GM12878 (cell line): ENCODE measurements at regions not wholly inside any gene's neighbourhood (a gene's known extent, or its start where the extent isn't known, plus 50 kb on each side); places are given as distances from the start of the nearest gene placed in this dataset.

Source experiments
- ATAC-seq: fragments of 200-7000 bp; cut with Tn5 transposase; 3 replicates; pipeline ENCODE4 v1.9.1; 2020; ENCODE audit warnings: mild to moderate bottlenecking, moderate library complexity
- BruUV-seq: library from RNA; stranded (reverse); fragments of 400-500 nt; replicated peaks from 2 replicates; lab custom pipeline; 2021; lab: Mats Ljungman, UMichigan
- CTCF ChIA-PET: fragments of 300-600 bp; sonication (Branson Sonifier 250); formaldehyde crosslinking; extraction: SDS; loops from one replicate; lab custom pipeline; 2021; ENCODE audit warnings: inconsistent platforms; lab: Yijun Ruan, JAX
- POLR2A ChIA-PET: fragments of 350-600 bp; formaldehyde crosslinking; extraction: SDS; loops from one replicate; lab custom pipeline; 2021; ENCODE audit warnings: inconsistent platforms; lab: Charles Lee
- RAD21 ChIA-PET: fragments of 300-600 bp; sonication (Branson Sonifier 250); formaldehyde crosslinking; loops from one replicate; lab custom pipeline; 2023; ENCODE audit warnings: antibody characterized with exemption; ENCODE audit not compliant: unreplicated experiment; lab: Charles Lee
- SMC1A ChIA-PET: fragments of 300-600 bp; sonication (Branson Sonifier 250); formaldehyde crosslinking; loops from one replicate; lab custom pipeline; 2023; ENCODE audit not compliant: unreplicated experiment, uncharacterized antibody; lab: Charles Lee
- DNase-seq: peaks from one replicate; pipeline ENCODE4 v3.0.0-alpha.2; 2011; ENCODE audit warnings: low read depth, low spot score
- FAIRE-seq: peaks from 3 replicates; lab custom pipeline; 2011; peaks lifted over from hg19 to GRCh38; lab: Jason Lieb, UNC
- H2AFZ ChIP-seq: 2 replicates; pipeline ENCODE4 v1.6.0; 2011; ENCODE audit warnings: low read depth, low read length, control low read depth; ENCODE audit not compliant: control insufficient read depth
- H3K27ac ChIP-seq: 2 replicates; pipeline ENCODE4 v1.5.1; 2011; ENCODE audit warnings: control low read depth; ENCODE audit not compliant: control insufficient read depth, insufficient read depth
- H3K27me3 ChIP-seq, 2 experiments: replicated peaks in 1 of 2; 2 replicates each; pipeline versions ENCODE4 v1.6.0 to v1.6.1; 2011; ENCODE audit warnings: low read length in 1 of 2; ENCODE audit not compliant: control insufficient read depth in 2 of 2, insufficient read depth in 2 of 2
- H3K36me3 ChIP-seq, 2 experiments: 2 replicates each; pipeline ENCODE4 v1.5.1; 2011; ENCODE audit warnings: low read length in 1 of 2; ENCODE audit not compliant: control insufficient read depth in 2 of 2, insufficient read depth in 2 of 2
- H3K4me1 ChIP-seq: 2 replicates; pipeline ENCODE4 v1.6.1; 2011; ENCODE audit warnings: mild to moderate bottlenecking, low read length, moderate library complexity, mixed read lengths; ENCODE audit not compliant: control insufficient read depth, insufficient read depth
- H3K4me2 ChIP-seq: 2 replicates; pipeline ENCODE4 v1.6.0; 2011; ENCODE audit warnings: control low read depth; ENCODE audit not compliant: control insufficient read depth, insufficient read depth
- H3K4me3 ChIP-seq: fragments of 200-600 bp; sonication (generic); 2 replicates; pipeline ENCODE4 v1.5.1; 2016
- H3K79me2 ChIP-seq: 2 replicates; pipeline ENCODE4 v1.6.0; 2011; ENCODE audit warnings: low read length; ENCODE audit not compliant: control insufficient read depth, insufficient read depth
- H3K9ac ChIP-seq: 2 replicates; pipeline ENCODE4 v1.8.0; 2011; ENCODE audit warnings: low read length, control low read depth, mixed read lengths; ENCODE audit not compliant: control insufficient read depth, insufficient read depth
- H3K9me3 ChIP-seq: replicated peaks from 3 replicates; pipeline ENCODE4 v1.5.1; 2011; ENCODE audit warnings: mild to moderate bottlenecking, low read length; ENCODE audit not compliant: control insufficient read depth, insufficient read depth
- H4K20me1 ChIP-seq: 2 replicates; pipeline ENCODE4 v1.6.0; 2011; ENCODE audit not compliant: control insufficient read depth, insufficient read depth
- ATF7 ChIP-seq: fragments of 450-650 bp; IDR thresholded peaks from 2 replicates; pipeline ENCODE4 v1.6.1; 2016; ENCODE audit warnings: low read depth, mild to moderate bottlenecking
- CHD4 ChIP-seq: fragments of 200-600 bp; sonication (generic); IDR thresholded peaks from 2 replicates; pipeline ENCODE4 v1.6.1; 2016; ENCODE audit warnings: mild to moderate bottlenecking
- GATAD2B ChIP-seq: fragments of 450-650 bp; conservative IDR thresholded peaks from 2 replicates; pipeline ENCODE4 v1.6.1; 2017; ENCODE audit warnings: low read depth, mild to moderate bottlenecking, moderate library complexity
- POLR2AphosphoS2 ChIP-seq: IDR thresholded peaks from 2 replicates; pipeline ENCODE4 v1.6.1; 2011; ENCODE audit warnings: low read depth, mild to moderate bottlenecking, low read length, improper control_type of control experiment, moderate library complexity
- POU2F2 ChIP-seq: IDR thresholded peaks from 3 replicates; pipeline ENCODE4 v1.6.1; 2011; ENCODE audit warnings: low read depth, mild to moderate bottlenecking, low read length, borderline replicate concordance
- SMARCA5 ChIP-seq: fragments of 450-650 bp; IDR thresholded peaks from 2 replicates; pipeline ENCODE4 v1.6.1; 2017; ENCODE audit warnings: mild to moderate bottlenecking
- SP1 ChIP-seq: IDR thresholded peaks from one replicate; pipeline ENCODE4 v1.6.1; 2011; ENCODE audit warnings: low read depth, low read length
- SRF ChIP-seq, 2 experiments: IDR thresholded peaks; 2 replicates each; pipeline ENCODE4 v1.6.1; 2011; ENCODE audit warnings: low read depth in 2 of 2, low read length in 2 of 2, mild to moderate bottlenecking in 1 of 2, moderate library complexity in 1 of 2
- TARDBP ChIP-seq: IDR thresholded peaks from 2 replicates; pipeline ENCODE4 v1.6.1; 2016; ENCODE audit warnings: borderline replicate concordance
- TBL1XR1 ChIP-seq: IDR thresholded peaks from 2 replicates; pipeline ENCODE4 v1.6.1; 2012; ENCODE audit warnings: low read depth, low read length, improper control_type of control experiment
- ZZZ3 ChIP-seq: IDR thresholded peaks from 2 replicates; pipeline ENCODE4 v1.6.1; 2011; ENCODE audit warnings: low read depth; ENCODE audit not compliant: control insufficient read depth, insufficient read length
- in situ Hi-C: fragments of 300-500 bp; cut with MboI; formaldehyde crosslinking; loops from 9 replicates; pipeline ENCODE4 v1.14.3; 2018; ENCODE audit warnings: mixed read lengths
- intact Hi-C: fragments of 100-400 bp; cut with micrococcal nuclease; formaldehyde crosslinking; loops from one replicate; pipeline ENCODE4 v1.14.2; 2022; ENCODE audit not compliant: unreplicated experiment
- TF ChIP-seq, protein P1 (sequence below): fragments of 450-650 bp; formaldehyde crosslinking; IDR thresholded peaks from 2 replicates; pipeline ENCODE4 v1.4.0; 2022; ENCODE audit warnings: mild to moderate bottlenecking, moderate library complexity
- TF ChIP-seq, protein P2 (sequence below): fragments of 450-650 bp; IDR thresholded peaks from 2 replicates; pipeline ENCODE4 v1.6.1; 2017; ENCODE audit warnings: mild to moderate bottlenecking, moderate library complexity
- TF ChIP-seq, protein P3 (sequence below): fragments of 450-650 bp; conservative IDR thresholded peaks from 2 replicates; pipeline ENCODE4 v1.6.1; 2017; ENCODE audit warnings: mild to moderate bottlenecking, moderate library complexity

DNA sequence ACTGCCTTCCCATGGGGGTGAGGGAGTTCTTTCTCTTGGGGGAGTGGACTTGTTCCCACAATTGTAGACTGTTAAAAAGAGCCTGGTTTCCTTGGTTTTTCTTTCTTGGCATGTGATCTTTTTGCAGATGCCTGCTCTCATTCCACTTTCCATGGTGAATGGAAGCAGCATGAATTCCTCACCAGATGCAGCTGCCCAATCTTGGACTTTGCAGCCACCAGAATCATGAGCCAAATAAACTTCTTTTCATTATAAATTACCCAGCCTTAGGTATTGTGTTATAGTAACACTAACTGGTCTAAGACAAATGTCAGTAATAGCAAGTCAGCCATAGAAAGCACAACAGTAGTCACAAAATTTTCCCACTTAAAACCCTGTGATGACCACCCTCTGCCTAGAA is 260.5 kb upstream of the THBS1 start:
- no peak overlapping the region for H3K4me2 ChIP-seq
- no peak for DNase-seq
- H3K27ac ChIP-seq: no peak overlapping the region
- no peak overlapping the region for H3K4me3 ChIP-seq
- in situ Hi-C loops (no loop called here), intact Hi-C loops (no loop called here)
- no peak for FAIRE-seq
- no peaks in the 10 kb centered on the region for H3K36me3 ChIP-seq
- no peaks in the 10 kb centered on the region for H3K27me3 ChIP-seq
- H4K20me1 ChIP-seq: no peaks in the 10 kb centered on the region
- RAD21 ChIA-PET: no interaction called here
- no peaks in the 10 kb centered on the region; the same call in 2 of the 3 replicates for H3K9me3 ChIP-seq
- no peaks in the 10 kb centered on the region for H3K4me1 ChIP-seq
- H2AFZ ChIP-seq: no peak overlapping the region
- no peak overlapping the region for H3K9ac ChIP-seq
- ATAC-seq: no peak
- BruUV-seq: no TSS peak
- no peaks in the 10 kb centered on the region for H3K79me2 ChIP-seq
- SMC1A ChIA-PET: no interaction called here
- CTCF ChIA-PET: no interaction called here
- POLR2A ChIA-PET: no interaction called here
- TF ChIP-seq, protein P1, sequence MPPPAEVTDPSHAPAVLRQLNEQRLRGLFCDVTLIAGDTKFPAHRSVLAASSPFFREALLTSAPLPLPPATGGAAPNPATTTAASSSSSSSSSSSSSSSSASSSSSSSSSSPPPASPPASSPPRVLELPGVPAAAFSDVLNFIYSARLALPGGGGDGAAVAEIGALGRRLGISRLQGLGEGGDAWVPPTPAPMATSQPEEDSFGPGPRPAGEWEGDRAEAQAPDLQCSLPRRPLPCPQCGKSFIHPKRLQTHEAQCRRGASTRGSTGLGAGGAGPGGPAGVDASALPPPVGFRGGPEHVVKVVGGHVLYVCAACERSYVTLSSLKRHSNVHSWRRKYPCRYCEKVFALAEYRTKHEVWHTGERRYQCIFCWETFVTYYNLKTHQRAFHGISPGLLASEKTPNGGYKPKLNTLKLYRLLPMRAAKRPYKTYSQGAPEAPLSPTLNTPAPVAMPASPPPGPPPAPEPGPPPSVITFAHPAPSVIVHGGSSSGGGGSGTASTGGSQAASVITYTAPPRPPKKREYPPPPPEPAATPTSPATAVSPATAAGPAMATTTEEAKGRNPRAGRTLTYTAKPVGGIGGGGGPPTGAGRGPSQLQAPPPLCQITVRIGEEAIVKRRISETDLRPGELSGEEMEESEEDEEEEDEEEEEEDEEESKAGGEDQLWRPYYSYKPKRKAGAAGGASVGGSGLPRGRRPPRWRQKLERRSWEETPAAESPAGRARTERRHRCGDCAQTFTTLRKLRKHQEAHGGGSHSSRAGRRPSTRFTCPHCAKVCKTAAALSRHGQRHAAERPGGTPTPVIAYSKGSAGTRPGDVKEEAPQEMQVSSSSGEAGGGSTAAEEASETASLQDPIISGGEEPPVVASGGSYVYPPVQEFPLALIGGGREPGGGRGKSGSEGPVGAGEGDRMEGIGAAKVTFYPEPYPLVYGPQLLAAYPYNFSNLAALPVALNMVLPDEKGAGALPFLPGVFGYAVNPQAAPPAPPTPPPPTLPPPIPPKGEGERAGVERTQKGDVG (CRISPR knock-in tag): no peak
- no peak for TF ChIP-seq POU2F2
- TF ChIP-seq SRF (IDR thresholded peaks at IDR 0.05; ENCODE audit: low read depth in 2 of 2, low read length in 2 of 2): no peak
- TF ChIP-seq TBL1XR1: no peak
- no peak for TF ChIP-seq GATAD2B
- TF ChIP-seq POLR2AphosphoS2: no peak
- TF ChIP-seq SMARCA5: no peak
- no peak for TF ChIP-seq SP1
- TF ChIP-seq TARDBP: no peak
- TF ChIP-seq, protein P2, sequence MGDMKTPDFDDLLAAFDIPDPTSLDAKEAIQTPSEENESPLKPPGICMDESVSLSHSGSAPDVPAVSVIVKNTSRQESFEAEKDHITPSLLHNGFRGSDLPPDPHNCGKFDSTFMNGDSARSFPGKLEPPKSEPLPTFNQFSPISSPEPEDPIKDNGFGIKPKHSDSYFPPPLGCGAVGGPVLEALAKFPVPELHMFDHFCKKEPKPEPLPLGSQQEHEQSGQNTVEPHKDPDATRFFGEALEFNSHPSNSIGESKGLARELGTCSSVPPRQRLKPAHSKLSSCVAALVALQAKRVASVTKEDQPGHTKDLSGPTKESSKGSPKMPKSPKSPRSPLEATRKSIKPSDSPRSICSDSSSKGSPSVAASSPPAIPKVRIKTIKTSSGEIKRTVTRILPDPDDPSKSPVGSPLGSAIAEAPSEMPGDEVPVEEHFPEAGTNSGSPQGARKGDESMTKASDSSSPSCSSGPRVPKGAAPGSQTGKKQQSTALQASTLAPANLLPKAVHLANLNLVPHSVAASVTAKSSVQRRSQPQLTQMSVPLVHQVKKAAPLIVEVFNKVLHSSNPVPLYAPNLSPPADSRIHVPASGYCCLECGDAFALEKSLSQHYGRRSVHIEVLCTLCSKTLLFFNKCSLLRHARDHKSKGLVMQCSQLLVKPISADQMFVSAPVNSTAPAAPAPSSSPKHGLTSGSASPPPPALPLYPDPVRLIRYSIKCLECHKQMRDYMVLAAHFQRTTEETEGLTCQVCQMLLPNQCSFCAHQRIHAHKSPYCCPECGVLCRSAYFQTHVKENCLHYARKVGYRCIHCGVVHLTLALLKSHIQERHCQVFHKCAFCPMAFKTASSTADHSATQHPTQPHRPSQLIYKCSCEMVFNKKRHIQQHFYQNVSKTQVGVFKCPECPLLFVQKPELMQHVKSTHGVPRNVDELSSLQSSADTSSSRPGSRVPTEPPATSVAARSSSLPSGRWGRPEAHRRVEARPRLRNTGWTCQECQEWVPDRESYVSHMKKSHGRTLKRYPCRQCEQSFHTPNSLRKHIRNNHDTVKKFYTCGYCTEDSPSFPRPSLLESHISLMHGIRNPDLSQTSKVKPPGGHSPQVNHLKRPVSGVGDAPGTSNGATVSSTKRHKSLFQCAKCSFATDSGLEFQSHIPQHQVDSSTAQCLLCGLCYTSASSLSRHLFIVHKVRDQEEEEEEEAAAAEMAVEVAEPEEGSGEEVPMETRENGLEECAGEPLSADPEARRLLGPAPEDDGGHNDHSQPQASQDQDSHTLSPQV: no peak
- TF ChIP-seq, protein P3, sequence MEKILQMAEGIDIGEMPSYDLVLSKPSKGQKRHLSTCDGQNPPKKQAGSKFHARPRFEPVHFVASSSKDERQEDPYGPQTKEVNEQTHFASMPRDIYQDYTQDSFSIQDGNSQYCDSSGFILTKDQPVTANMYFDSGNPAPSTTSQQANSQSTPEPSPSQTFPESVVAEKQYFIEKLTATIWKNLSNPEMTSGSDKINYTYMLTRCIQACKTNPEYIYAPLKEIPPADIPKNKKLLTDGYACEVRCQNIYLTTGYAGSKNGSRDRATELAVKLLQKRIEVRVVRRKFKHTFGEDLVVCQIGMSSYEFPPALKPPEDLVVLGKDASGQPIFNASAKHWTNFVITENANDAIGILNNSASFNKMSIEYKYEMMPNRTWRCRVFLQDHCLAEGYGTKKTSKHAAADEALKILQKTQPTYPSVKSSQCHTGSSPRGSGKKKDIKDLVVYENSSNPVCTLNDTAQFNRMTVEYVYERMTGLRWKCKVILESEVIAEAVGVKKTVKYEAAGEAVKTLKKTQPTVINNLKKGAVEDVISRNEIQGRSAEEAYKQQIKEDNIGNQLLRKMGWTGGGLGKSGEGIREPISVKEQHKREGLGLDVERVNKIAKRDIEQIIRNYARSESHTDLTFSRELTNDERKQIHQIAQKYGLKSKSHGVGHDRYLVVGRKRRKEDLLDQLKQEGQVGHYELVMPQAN: no peak
- no peak for TF ChIP-seq CHD4
- no peak for TF ChIP-seq ZZZ3
- TF ChIP-seq ATF7: no peak
